WTC11 (cell line): ENCODE measurements at regions not wholly inside any gene's neighbourhood (a gene's known extent, or its start where the extent isn't known, plus 50 kb on each side); places are given as distances from the start of the nearest gene placed in this dataset.
A peak's percentile ranks its signal among the peaks of the same experiment; 100 is the strongest.

ENCODE experiments used
- ATAC-seq: fragments of 200-7000 bp; cut with Tn5 transposase; 2 replicates; pipeline ENCODE4 v1.10.0; 2021; ENCODE audit warnings: mild to moderate bottlenecking, moderate library complexity
- CTCF ChIA-PET: fragments of 300-600 bp; sonication (Branson Sonifier 250); formaldehyde crosslinking; loops from one replicate; lab custom pipeline; 2021; ENCODE audit warnings: antibody characterized with exemption; lab: Charles Lee
- POLR2A ChIA-PET: fragments of 350-600 bp; sonication (Branson Sonifier 250); formaldehyde crosslinking; loops from one replicate; lab custom pipeline; 2021; ENCODE audit warnings: antibody characterized with exemption; lab: Charles Lee
- DNase-seq: peaks from one replicate; pipeline ENCODE4 v3.0.0; 2021; ENCODE audit warnings: low spot score
- H3K27ac Mint-ChIP-seq: 2 replicates; pipeline ENCODE4 v1.8.0; 2021; ENCODE audit warnings: mixed read lengths
- H3K27me3 Mint-ChIP-seq: 2 replicates; pipeline ENCODE4 v1.8.0; 2021; ENCODE audit warnings: low read depth, mild to moderate bottlenecking, moderate library complexity, mixed read lengths
- H3K36me3 Mint-ChIP-seq: 2 replicates; pipeline ENCODE4 v1.8.0; 2021; ENCODE audit warnings: mixed read lengths
- H3K4me1 Mint-ChIP-seq: 2 replicates; pipeline ENCODE4 v1.8.0; 2022; ENCODE audit warnings: mixed read lengths
- H3K4me3 Mint-ChIP-seq: 2 replicates; pipeline ENCODE4 v1.8.0; 2021; ENCODE audit warnings: mild to moderate bottlenecking, moderate library complexity, mixed read lengths
- H3K9me3 Mint-ChIP-seq: 2 replicates; pipeline ENCODE4 v1.8.0; 2021; ENCODE audit warnings: mixed read lengths
- CBFB ChIP-seq: sonication (generic); formaldehyde crosslinking; IDR thresholded peaks from 2 replicates; pipeline ENCODE4 v1.8.1; 2022; ENCODE audit warnings: mild to moderate bottlenecking, low read depth, missing genetic modification reagents
- FOXJ3 ChIP-seq: sonication (generic); formaldehyde crosslinking; IDR thresholded peaks from 2 replicates; pipeline ENCODE4 v1.9.0; 2021; ENCODE audit warnings: missing genetic modification reagents, mild to moderate bottlenecking, borderline replicate concordance
- IRF2 ChIP-seq: sonication (generic); formaldehyde crosslinking; IDR thresholded peaks from 2 replicates; pipeline ENCODE4 v1.8.0; 2022; ENCODE audit warnings: low read depth, missing genetic modification reagents, borderline replicate concordance
- NFATC4 ChIP-seq: fragments of 250-450 bp; sonication (Bioruptor Pico); IDR thresholded peaks from 2 replicates; pipeline ENCODE4 v1.9.0; 2021; ENCODE audit warnings: mild to moderate bottlenecking
- NFE2L1 ChIP-seq: sonication (generic); formaldehyde crosslinking; IDR thresholded peaks from 2 replicates; pipeline ENCODE4 v1.8.1; 2023; ENCODE audit warnings: missing genetic modification reagents
- OVOL2 ChIP-seq: fragments of 250-450 bp; sonication (Bioruptor Pico); IDR thresholded peaks from 2 replicates; pipeline ENCODE4 v1.9.0; 2021; ENCODE audit warnings: mild to moderate bottlenecking, borderline replicate concordance
- SMAD4 ChIP-seq: sonication (generic); formaldehyde crosslinking; IDR thresholded peaks from 2 replicates; pipeline ENCODE4 v1.8.0; 2022; ENCODE audit warnings: mild to moderate bottlenecking, missing genetic modification reagents
- ZBTB21 ChIP-seq: sonication (generic); formaldehyde crosslinking; IDR thresholded peaks from 2 replicates; pipeline ENCODE4 v1.8.1; 2023; ENCODE audit warnings: mild to moderate bottlenecking, missing genetic modification reagents, borderline replicate concordance
- ZNF423 ChIP-seq: fragments of 250-450 bp; sonication (Bioruptor Pico); IDR thresholded peaks from 2 replicates; pipeline ENCODE4 v2.1.2; 2022; ENCODE audit warnings: mild to moderate bottlenecking, moderate library complexity
- ZNF671 ChIP-seq: fragments of 250-450 bp; sonication (Bioruptor Pico); IDR thresholded peaks from 2 replicates; pipeline ENCODE4 v1.8.0; 2021; ENCODE audit warnings: mild to moderate bottlenecking
- TF ChIP-seq, protein P1 (sequence below): fragments of 200-600 bp; IDR thresholded peaks from 2 replicates; pipeline ENCODE4 v1.8.0; 2022; ENCODE audit warnings: antibody characterized with exemption
- TF ChIP-seq, protein P2 (sequence below): fragments of 250-450 bp; sonication (Bioruptor Pico); IDR thresholded peaks from 2 replicates; pipeline ENCODE4 v1.9.0; 2021; ENCODE audit warnings: mild to moderate bottlenecking
- TF ChIP-seq, protein P3 (sequence below): sonication (generic); formaldehyde crosslinking; IDR thresholded peaks from 2 replicates; pipeline ENCODE4 v1.8.0; 2023; ENCODE audit warnings: missing genetic modification reagents
- TF ChIP-seq, protein P4 (sequence below): sonication (generic); formaldehyde crosslinking; IDR thresholded peaks from 2 replicates; pipeline ENCODE4 v1.8.0; 2022; ENCODE audit warnings: missing genetic modification reagents
- TF ChIP-seq, protein P5 (sequence below): sonication (generic); formaldehyde crosslinking; IDR thresholded peaks from 2 replicates; pipeline ENCODE4 v1.8.1; 2023; ENCODE audit warnings: mild to moderate bottlenecking, missing genetic modification reagents, borderline replicate concordance

DNA sequence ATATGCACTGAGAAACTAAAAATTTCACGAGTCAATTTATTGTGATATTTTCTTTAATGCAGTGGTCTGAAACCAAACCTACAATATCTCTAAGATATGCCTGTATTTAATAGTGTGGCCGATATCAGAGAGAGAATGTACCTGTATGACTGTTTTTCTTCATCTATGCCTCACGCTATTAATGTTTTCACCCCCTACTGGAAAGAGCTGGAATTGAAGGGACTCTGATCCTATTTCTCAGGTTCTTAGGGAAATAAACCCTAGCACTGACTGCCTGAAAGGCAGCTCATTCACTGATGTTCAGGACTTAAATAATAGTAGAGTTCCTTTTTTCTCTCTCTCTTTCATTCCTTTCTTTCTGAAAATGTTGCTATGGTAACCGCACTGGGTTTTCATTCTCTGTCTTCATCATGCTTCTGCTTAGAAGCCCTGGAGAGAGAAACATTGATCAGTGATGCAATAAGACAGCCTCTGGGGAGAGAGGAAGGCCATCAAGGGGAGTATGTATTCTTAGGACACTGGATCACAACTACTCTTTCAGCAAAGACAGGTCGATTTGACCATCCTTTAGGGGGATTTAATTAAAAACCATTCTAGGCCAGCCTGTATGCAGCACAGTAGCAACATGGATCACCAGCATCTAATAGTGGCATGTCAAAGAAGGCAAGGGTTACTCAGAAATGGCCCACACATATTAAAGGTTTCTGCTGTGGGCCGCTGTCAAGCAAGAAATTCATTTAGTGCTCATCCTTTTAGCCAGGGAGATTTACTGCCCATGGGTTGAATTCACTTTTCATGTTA lies 1135.7 kb downstream of the IGSF11 start:
- DNase-seq, result no peak
- Mint-ChIP-seq H3K4me3 (no peak overlapping the region), H3K4me1 (no peaks in the 10 kb centered on the region), H3K36me3 (no peaks in the 10 kb centered on the region), H3K27ac (no peak overlapping the region), H3K9me3 (peaks cover 14% of the 10 kb centered on the region), H3K27me3 (no peaks in the 10 kb centered on the region)
- CTCF ChIA-PET, result interaction anchor here (0.5 to 1.1 kb wide), 25 partner anchors 9 to 590 kb away, joined by 3 to 11 read pairs (median 3); no protein-coding TSS in a partner anchor
- TF ChIP-seq CBFB, result no peak
- TF ChIP-seq, protein P1, sequence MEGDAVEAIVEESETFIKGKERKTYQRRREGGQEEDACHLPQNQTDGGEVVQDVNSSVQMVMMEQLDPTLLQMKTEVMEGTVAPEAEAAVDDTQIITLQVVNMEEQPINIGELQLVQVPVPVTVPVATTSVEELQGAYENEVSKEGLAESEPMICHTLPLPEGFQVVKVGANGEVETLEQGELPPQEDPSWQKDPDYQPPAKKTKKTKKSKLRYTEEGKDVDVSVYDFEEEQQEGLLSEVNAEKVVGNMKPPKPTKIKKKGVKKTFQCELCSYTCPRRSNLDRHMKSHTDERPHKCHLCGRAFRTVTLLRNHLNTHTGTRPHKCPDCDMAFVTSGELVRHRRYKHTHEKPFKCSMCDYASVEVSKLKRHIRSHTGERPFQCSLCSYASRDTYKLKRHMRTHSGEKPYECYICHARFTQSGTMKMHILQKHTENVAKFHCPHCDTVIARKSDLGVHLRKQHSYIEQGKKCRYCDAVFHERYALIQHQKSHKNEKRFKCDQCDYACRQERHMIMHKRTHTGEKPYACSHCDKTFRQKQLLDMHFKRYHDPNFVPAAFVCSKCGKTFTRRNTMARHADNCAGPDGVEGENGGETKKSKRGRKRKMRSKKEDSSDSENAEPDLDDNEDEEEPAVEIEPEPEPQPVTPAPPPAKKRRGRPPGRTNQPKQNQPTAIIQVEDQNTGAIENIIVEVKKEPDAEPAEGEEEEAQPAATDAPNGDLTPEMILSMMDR, result peak; percentile 37
- POLR2A ChIA-PET, result no interaction called here
- peak; percentile 78 for ATAC-seq

DNA sequence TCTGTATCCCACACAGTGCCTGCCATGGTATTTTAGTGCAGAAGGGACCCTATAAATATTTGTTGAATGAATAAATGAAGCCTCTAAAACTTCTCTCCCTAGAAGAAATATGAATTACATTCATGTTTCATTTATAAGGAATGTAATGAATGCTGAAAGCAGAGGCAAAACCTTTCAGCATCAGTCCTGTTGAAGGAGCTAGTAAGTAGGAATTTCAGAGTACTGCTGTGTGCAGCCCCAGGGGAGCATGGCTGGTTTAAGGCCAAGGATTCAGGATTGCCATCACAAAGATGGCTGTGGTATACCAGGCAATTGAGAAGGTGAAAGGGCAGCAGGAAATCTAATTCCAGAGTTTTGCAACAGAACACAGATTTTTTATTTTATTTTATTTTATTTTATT lies 1131.4 kb downstream of the IGSF11 start:
- H3K4me3 Mint-ChIP-seq, result no peak overlapping the region
- no peak for ATAC-seq
- peaks cover under 1% of the 10 kb centered on the region for H3K9me3 Mint-ChIP-seq
- H3K27me3 Mint-ChIP-seq, result no peaks in the 10 kb centered on the region
- TF ChIP-seq NFE2L1 (CRISPR knock-in tag) (no peak), FOXJ3 (CRISPR knock-in tag) (no peak), NFATC4 (CRISPR knock-in tag) (no peak), SMAD4 (CRISPR knock-in tag) (no peak)
- TF ChIP-seq, protein P2, sequence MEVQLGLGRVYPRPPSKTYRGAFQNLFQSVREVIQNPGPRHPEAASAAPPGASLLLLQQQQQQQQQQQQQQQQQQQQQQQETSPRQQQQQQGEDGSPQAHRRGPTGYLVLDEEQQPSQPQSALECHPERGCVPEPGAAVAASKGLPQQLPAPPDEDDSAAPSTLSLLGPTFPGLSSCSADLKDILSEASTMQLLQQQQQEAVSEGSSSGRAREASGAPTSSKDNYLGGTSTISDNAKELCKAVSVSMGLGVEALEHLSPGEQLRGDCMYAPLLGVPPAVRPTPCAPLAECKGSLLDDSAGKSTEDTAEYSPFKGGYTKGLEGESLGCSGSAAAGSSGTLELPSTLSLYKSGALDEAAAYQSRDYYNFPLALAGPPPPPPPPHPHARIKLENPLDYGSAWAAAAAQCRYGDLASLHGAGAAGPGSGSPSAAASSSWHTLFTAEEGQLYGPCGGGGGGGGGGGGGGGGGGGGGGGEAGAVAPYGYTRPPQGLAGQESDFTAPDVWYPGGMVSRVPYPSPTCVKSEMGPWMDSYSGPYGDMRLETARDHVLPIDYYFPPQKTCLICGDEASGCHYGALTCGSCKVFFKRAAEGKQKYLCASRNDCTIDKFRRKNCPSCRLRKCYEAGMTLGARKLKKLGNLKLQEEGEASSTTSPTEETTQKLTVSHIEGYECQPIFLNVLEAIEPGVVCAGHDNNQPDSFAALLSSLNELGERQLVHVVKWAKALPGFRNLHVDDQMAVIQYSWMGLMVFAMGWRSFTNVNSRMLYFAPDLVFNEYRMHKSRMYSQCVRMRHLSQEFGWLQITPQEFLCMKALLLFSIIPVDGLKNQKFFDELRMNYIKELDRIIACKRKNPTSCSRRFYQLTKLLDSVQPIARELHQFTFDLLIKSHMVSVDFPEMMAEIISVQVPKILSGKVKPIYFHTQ, result no peak
- TF ChIP-seq, protein P3, sequence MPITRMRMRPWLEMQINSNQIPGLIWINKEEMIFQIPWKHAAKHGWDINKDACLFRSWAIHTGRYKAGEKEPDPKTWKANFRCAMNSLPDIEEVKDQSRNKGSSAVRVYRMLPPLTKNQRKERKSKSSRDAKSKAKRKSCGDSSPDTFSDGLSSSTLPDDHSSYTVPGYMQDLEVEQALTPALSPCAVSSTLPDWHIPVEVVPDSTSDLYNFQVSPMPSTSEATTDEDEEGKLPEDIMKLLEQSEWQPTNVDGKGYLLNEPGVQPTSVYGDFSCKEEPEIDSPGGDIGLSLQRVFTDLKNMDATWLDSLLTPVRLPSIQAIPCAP, result no peak
- TF ChIP-seq, protein P4, sequence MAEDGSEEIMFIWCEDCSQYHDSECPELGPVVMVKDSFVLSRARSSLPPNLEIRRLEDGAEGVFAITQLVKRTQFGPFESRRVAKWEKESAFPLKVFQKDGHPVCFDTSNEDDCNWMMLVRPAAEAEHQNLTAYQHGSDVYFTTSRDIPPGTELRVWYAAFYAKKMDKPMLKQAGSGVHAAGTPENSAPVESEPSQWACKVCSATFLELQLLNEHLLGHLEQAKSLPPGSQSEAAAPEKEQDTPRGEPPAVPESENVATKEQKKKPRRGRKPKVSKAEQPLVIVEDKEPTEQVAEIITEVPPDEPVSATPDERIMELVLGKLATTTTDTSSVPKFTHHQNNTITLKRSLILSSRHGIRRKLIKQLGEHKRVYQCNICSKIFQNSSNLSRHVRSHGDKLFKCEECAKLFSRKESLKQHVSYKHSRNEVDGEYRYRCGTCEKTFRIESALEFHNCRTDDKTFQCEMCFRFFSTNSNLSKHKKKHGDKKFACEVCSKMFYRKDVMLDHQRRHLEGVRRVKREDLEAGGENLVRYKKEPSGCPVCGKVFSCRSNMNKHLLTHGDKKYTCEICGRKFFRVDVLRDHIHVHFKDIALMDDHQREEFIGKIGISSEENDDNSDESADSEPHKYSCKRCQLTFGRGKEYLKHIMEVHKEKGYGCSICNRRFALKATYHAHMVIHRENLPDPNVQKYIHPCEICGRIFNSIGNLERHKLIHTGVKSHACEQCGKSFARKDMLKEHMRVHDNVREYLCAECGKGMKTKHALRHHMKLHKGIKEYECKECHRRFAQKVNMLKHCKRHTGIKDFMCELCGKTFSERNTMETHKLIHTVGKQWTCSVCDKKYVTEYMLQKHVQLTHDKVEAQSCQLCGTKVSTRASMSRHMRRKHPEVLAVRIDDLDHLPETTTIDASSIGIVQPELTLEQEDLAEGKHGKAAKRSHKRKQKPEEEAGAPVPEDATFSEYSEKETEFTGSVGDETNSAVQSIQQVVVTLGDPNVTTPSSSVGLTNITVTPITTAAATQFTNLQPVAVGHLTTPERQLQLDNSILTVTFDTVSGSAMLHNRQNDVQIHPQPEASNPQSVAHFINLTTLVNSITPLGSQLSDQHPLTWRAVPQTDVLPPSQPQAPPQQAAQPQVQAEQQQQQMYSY (CRISPR knock-in tag), result no peak
- no peak for DNase-seq
- H3K27ac Mint-ChIP-seq, result no peak overlapping the region
- POLR2A ChIA-PET, result no interaction called here
- H3K4me1 Mint-ChIP-seq, result no peaks in the 10 kb centered on the region
- CTCF ChIA-PET, result interaction anchor here (1.0 kb wide), 1 partner anchor 94 kb away, joined by 6 read pairs; no protein-coding TSS in a partner anchor
- no peaks in the 10 kb centered on the region for H3K36me3 Mint-ChIP-seq

DNA sequence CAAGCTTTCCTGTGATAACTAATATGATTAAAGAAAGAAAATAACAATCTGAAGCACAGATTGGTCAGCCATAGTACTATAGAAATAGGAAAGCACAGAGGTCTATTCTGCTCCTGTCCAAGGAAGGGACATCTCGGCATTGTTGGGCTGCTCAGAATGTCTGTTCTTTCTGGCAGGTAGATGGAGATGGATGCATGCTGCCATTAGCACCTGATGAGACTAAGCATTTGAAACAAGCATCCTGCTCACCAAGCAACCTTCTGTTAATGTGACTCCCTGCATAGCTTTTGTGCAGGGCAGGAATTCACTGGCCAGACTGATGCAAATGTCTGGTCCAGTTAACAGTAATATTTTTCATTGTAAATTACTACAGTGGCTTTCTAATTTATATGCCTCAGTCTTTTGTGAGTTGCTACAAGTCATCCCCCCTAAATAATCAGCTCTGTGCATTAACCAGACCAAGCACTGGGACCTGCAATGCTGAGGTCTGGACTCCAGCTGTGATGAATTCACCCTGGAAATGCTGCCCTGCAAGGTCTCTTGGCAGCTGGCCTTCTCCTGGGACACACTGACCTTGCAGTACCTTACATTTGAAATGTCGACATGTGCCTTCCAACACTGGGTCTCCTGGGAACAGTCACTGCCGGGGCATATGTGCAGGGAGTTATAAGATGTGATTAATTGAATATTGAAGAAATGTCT lies 1123.7 kb downstream of the IGSF11 start:
- no peak overlapping the region for H3K4me3 Mint-ChIP-seq
- H3K9me3 Mint-ChIP-seq, result no peaks in the 10 kb centered on the region
- POLR2A ChIA-PET, result no interaction called here
- no peaks in the 10 kb centered on the region for H3K27me3 Mint-ChIP-seq
- H3K27ac Mint-ChIP-seq, result peak overlapping the region; percentile 25; the same call in 1 of the 2 replicates
- CTCF ChIA-PET, result interaction anchor here (1.3 kb wide), 1 partner anchor 12 kb away, joined by 6 read pairs; no protein-coding TSS in a partner anchor
- DNase-seq (peak; percentile 18), ATAC-seq (peak; percentile 88)
- H3K4me1 Mint-ChIP-seq, result peaks cover 12% of the 10 kb centered on the region
- no peaks in the 10 kb centered on the region for H3K36me3 Mint-ChIP-seq
- TF ChIP-seq, protein P5, sequence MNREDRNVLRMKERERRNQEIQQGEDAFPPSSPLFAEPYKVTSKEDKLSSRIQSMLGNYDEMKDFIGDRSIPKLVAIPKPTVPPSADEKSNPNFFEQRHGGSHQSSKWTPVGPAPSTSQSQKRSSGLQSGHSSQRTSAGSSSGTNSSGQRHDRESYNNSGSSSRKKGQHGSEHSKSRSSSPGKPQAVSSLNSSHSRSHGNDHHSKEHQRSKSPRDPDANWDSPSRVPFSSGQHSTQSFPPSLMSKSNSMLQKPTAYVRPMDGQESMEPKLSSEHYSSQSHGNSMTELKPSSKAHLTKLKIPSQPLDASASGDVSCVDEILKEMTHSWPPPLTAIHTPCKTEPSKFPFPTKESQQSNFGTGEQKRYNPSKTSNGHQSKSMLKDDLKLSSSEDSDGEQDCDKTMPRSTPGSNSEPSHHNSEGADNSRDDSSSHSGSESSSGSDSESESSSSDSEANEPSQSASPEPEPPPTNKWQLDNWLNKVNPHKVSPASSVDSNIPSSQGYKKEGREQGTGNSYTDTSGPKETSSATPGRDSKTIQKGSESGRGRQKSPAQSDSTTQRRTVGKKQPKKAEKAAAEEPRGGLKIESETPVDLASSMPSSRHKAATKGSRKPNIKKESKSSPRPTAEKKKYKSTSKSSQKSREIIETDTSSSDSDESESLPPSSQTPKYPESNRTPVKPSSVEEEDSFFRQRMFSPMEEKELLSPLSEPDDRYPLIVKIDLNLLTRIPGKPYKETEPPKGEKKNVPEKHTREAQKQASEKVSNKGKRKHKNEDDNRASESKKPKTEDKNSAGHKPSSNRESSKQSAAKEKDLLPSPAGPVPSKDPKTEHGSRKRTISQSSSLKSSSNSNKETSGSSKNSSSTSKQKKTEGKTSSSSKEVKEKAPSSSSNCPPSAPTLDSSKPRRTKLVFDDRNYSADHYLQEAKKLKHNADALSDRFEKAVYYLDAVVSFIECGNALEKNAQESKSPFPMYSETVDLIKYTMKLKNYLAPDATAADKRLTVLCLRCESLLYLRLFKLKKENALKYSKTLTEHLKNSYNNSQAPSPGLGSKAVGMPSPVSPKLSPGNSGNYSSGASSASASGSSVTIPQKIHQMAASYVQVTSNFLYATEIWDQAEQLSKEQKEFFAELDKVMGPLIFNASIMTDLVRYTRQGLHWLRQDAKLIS (CRISPR knock-in tag), result no peak
- no peak for TF ChIP-seq ZBTB21
- no peak for TF ChIP-seq OVOL2
- no peak for TF ChIP-seq ZNF671
- no peak for TF ChIP-seq IRF2 (CRISPR knock-in tag)
- no peak for TF ChIP-seq ZNF423 (CRISPR knock-in tag)
